Colonic mucosa (tissue), 4 donors: ENCODE measurements at regions not wholly inside any gene's neighbourhood (a gene's known extent, or its start where the extent isn't known, plus 50 kb on each side); places are given as distances from the start of the nearest gene placed in this dataset.

Experiments used
- DNase-seq: peaks from one replicate; pipeline ENCODE4 v3.0.0-alpha.2; 2020
- H3K27ac ChIP-seq: fragments of 200-600 bp; one replicate; pipeline ENCODE4 v1.8.0; 2021
- H3K27me3 ChIP-seq: fragments of 200-600 bp; one replicate; pipeline ENCODE4 v1.8.0; 2021
- H3K36me3 ChIP-seq: fragments of 200-600 bp; one replicate; pipeline ENCODE4 v1.8.0; 2021
- H3K4me1 ChIP-seq: fragments of 200-600 bp; one replicate; pipeline ENCODE4 v1.8.0; 2021; ENCODE audit warnings: mild to moderate bottlenecking
- H3K4me3 ChIP-seq: fragments of 200-600 bp; one replicate; pipeline ENCODE4 v1.8.0; 2021
- H3K9ac ChIP-seq, 2 donors: one replicate each; pipeline ENCODE4 v1.7.0; 2013; ENCODE audit warnings: control low read depth in 2 of 2, low read depth in 2 of 2, low read length in 2 of 2
- H3K9me3 ChIP-seq: fragments of 200-600 bp; one replicate; pipeline ENCODE4 v1.8.0; 2021
- intact Hi-C: fragments of 100-400 bp; cut with DNase I; formaldehyde crosslinking; loops from one replicate; pipeline ENCODE4 v1.14.1; 2022
- TF ChIP-seq, protein P1 (sequence below): fragments of 200-600 bp; IDR thresholded peaks from one replicate; pipeline ENCODE4 v1.8.0; 2022; ENCODE audit warnings: antibody characterized with exemption, mild to moderate bottlenecking
- donor health status: healthy.
- donor health status: DM: no; HTN: no; CAD: no.
- donor health status: DM: no; HTN: no; CAD: no.

DNA sequence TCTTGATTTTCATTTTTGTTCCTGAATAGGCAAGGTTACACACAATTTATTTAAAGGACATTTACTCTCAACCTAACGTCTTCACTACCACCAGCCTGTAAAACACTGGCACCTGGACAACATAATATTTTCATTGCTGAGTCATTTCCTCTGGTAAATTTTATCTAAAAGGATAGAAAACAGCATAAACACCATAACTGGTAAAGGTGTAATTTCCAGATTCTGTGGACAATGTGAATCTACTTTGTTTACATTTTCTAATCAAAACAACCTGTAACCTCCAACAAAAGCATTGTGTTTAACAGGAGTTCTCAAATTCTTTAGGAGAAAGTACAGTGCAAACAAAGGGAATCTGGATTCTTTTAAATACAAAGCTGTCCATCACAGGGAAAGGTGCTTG, 472.0 kb upstream of the AKR1E2 start:
- Histone ChIP-seq H3K27ac (no peak overlapping the region), H3K9me3 (no peaks in the 10 kb centered on the region), H3K4me3 (no peak overlapping the region), H3K36me3 (no peaks in the 10 kb centered on the region), H3K4me1 (no peaks in the 10 kb centered on the region), H3K27me3 (no peaks in the 10 kb centered on the region), H3K9ac (no peak overlapping the region)
- intact Hi-C loops: no loop called here
- TF ChIP-seq, protein P1, sequence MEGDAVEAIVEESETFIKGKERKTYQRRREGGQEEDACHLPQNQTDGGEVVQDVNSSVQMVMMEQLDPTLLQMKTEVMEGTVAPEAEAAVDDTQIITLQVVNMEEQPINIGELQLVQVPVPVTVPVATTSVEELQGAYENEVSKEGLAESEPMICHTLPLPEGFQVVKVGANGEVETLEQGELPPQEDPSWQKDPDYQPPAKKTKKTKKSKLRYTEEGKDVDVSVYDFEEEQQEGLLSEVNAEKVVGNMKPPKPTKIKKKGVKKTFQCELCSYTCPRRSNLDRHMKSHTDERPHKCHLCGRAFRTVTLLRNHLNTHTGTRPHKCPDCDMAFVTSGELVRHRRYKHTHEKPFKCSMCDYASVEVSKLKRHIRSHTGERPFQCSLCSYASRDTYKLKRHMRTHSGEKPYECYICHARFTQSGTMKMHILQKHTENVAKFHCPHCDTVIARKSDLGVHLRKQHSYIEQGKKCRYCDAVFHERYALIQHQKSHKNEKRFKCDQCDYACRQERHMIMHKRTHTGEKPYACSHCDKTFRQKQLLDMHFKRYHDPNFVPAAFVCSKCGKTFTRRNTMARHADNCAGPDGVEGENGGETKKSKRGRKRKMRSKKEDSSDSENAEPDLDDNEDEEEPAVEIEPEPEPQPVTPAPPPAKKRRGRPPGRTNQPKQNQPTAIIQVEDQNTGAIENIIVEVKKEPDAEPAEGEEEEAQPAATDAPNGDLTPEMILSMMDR: no peak
- DNase-seq: no peak

DNA sequence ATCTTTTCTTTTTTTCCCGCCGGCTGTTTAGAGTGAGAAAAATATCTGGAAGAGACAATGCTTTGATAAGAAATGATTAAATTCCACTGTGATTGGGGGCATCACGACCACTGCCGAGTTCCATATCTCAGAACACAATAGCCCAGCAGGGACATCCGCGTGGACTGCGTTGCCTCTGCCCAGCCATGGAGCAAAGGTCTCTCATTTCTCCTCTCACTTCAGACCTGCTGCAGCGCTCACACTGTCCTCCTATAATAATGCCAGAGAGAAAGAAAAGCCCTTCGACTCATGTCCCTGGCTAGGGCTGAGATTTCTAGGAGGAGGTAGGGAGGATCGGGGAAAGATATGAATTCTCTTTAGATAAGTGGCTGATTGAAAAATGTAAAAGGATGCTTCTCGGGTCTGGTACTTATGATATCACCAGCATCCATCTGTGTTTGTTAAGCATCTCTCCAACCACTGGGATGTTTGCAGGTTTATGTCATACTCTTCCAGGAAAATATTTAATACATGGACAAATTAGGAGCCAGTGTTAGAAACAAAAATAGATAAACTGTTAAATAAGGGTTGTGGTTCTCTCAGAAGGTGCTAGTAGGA, 472.9 kb upstream of the AKR1E2 start:
- no peak overlapping the region for H3K9ac ChIP-seq
- no peaks in the 10 kb centered on the region for H3K36me3 ChIP-seq
- no peaks in the 10 kb centered on the region for H3K27me3 ChIP-seq
- H3K27ac ChIP-seq: no peak overlapping the region
- H3K9me3 ChIP-seq: no peaks in the 10 kb centered on the region
- H3K4me1 ChIP-seq: no peaks in the 10 kb centered on the region
- DNase-seq: no peak
- intact Hi-C loops: no loop called here
- no peak overlapping the region for H3K4me3 ChIP-seq
- TF ChIP-seq, protein P1: no peak

DNA sequence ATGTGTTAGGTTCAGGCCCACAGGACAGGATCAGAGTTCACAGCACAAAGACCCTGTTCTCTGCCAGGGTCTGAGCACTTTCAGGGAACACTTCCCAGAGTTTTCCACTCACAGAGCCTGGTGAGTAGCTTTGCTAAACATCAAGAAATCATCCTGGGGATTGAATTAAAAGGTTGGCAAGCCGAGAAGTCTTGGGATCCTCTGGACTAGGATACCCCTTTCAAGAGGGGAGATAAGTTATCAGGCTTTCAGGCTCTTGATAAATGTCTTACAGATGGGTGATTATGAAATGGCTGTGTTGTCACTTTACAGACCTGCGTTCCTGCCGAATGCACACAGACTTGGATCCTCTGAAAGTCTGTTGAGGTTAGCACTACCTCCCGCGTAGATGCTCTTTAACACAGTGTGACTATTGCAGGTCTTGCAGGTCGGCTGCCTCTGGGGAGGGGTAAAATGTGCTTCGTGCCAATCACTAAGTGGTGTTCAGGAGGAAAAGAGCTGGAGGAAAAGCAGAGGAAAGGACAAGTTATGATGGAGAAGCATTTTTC, 473.5 kb upstream of the AKR1E2 start:
- Histone ChIP-seq H3K4me3 (no peak overlapping the region), H3K9ac (no peak overlapping the region), H3K9me3 (no peaks in the 10 kb centered on the region), H3K36me3 (no peaks in the 10 kb centered on the region), H3K27me3 (no peaks in the 10 kb centered on the region), H3K4me1 (no peaks in the 10 kb centered on the region), H3K27ac (no peak overlapping the region)
- no peak for DNase-seq
- intact Hi-C loops: no loop called here
- TF ChIP-seq, protein P1: no peak

DNA sequence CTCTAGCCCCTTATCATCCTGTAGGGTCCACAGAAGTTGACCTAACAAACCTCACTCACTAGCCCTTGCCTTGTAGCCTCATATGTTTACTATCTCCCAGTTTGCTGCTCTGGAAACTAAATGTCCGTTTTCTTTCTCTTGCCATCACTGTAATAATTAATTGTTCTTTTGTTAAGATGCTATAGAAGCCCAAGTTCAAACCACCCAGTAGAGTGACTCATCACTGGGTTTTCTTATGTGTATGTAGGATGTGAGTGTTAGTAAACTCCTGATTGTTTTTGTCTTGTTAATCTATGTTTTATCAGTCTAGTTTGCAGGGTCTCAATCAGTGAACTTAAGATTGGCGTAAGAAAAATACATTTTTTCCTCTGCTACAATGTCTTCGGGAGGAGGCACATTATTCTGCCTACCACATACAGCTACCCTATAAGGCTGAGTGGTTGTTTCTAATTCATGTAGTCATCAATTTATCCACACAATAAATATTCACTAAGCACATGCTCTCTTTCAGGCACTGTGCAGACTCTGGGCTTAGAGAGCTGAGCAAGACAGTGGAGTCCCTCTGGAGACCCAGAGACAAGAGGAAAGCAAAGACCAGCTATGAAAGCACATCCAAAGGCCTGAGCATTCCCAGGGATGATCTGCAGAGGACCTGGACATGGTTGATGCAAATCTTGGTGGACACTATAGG, 474.1 kb upstream of the AKR1E2 start:
- H3K4me3 ChIP-seq: no peak overlapping the region
- TF ChIP-seq, protein P1: no peak
- no peak overlapping the region for H3K9ac ChIP-seq
- H3K27ac ChIP-seq: no peak overlapping the region
- intact Hi-C loops: no loop called here
- no peak for DNase-seq
- no peaks in the 10 kb centered on the region for H3K36me3 ChIP-seq
- H3K4me1 ChIP-seq: no peaks in the 10 kb centered on the region
- H3K9me3 ChIP-seq: no peaks in the 10 kb centered on the region
- no peaks in the 10 kb centered on the region for H3K27me3 ChIP-seq

DNA sequence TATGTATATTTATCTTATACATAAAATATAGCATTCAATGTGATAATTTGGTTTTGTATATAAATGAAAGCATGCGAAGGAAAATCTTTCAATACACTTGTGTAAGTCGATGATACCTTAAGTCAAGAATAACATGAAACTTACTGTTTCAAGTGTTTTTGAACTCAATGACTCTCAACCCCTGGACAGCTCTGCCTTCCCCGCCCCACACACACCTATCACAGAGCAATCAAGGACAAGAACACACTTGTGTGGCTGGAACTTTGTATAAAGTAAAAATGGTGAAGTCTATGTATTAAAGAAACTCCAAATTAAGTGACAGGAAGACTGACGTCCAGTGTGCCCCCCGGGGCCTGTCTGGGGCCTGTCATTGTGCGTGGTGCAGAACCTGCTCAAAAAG, 478.6 kb upstream of the AKR1E2 start:
- H3K36me3 ChIP-seq: no peaks in the 10 kb centered on the region
- no peaks in the 10 kb centered on the region for H3K27me3 ChIP-seq
- no peak overlapping the region for H3K27ac ChIP-seq
- intact Hi-C loops: no loop called here
- H3K4me3 ChIP-seq: no peak overlapping the region
- H3K9ac ChIP-seq: no peak overlapping the region
- H3K4me1 ChIP-seq: no peaks in the 10 kb centered on the region
- TF ChIP-seq, protein P1: no peak
- H3K9me3 ChIP-seq: no peaks in the 10 kb centered on the region
- DNase-seq: no peak
